ENCODE measurements at regions not wholly inside any gene's neighbourhood (a gene's known extent, or its start where the extent isn't known, plus 50 kb on each side); places are given as distances from the start of the nearest gene placed in this dataset.

DNA sequence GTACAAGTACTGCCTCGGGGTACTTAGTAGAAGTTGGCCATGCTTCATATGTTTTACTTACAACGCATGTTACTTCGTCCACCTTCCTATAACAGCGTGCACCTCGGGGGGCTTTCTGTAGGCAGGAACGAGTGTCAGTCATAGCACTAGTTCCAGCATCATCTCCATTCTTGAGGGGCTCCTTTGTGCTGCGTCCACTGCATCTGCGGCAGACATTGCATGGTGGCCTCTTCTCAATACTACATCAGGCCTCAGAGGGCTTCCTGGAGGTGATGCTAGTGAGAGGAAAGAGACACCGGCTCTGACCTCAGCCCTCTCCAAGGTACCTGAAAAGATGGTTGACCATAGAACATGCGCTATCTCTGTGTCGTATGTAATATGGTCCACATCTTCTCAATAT lies 121.2 kb upstream of the RTL1 start:
- no peak for DNase-seq
- Histone ChIP-seq H3K4me2 (ENCODE audit: unreplicated experiment) (no peak overlapping the region), H3K79me2 (ENCODE audit: insufficient read depth) (0 out of 2 replicates have a peak, but pooled peaks cover 8% of the 10 kb centered on the region), H3K27me3 (replicated peaks; ENCODE audit: insufficient read depth) (no peaks in the 10 kb centered on the region), H3K36me3 (ENCODE audit: low read depth) (peaks cover 3% of the 10 kb centered on the region; the same call in 1 of the 2 replicates), H3F3A (ENCODE audit: insufficient read depth) (no peaks in the 10 kb centered on the region), H3K4me3 (no peak overlapping the region), H3K9me2 (ENCODE audit: insufficient read depth) (no peaks in the 10 kb centered on the region), H4K20me1 (ENCODE audit: insufficient read depth) (no peaks in the 10 kb centered on the region; the same call in 1 of the 2 replicates), H3K4me1 (ENCODE audit: insufficient read depth) (no peaks in the 10 kb centered on the region), H3K9me3 (ENCODE audit: low read depth) (no peaks in the 10 kb centered on the region), H3K27ac (no peak overlapping the region), H2AFZ (no peak overlapping the region), H3K9ac (no peak overlapping the region)
- TF ChIP-seq EZH2phosphoT487 (IDR thresholded peaks at IDR 0.05; ENCODE audit: insufficient read depth, low read depth), result no peak
- no peak for TF ChIP-seq EZH2 (IDR thresholded peaks at IDR 0.05; ENCODE audit: insufficient read depth, poor library complexity, severe bottlenecking)
- WGBS, 2 experiments (ENCODE audit: low coverage in 1 of 2, low lambda C conversion rate in 2 of 2, missing lambda C conversion rate in 2 of 2), result 70 to 79% methylated on average over 11 of the region's 11 CpGs
- in situ Hi-C loops (cut with MboI), result no loop called here

DNA sequence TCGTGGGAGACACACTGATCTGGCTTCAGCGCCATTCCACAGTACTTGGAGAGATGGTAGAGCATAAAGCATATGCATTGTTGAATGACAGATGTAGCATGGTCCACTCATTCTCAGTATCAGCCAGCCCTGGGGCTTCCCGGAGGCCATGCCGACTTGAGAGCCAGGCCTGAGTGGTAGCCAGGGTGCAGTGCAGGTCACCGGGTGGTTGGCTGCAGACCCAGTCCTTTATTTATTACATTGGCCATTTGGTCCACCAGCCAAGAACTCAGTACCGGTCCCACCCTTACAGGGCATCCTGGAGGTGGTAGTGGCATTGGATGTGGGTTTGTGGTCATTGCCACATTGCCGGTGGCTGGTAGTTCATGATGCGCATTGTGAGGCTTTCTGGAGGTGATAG lies 121.6 kb upstream of the RTL1 start:
- Histone ChIP-seq H3K27me3 (replicated peaks; ENCODE audit: insufficient read depth) (no peaks in the 10 kb centered on the region), H3K36me3 (ENCODE audit: low read depth) (peaks cover 3% of the 10 kb centered on the region; the same call in 1 of the 2 replicates), H3K9me2 (ENCODE audit: insufficient read depth) (no peaks in the 10 kb centered on the region), H3F3A (ENCODE audit: insufficient read depth) (no peaks in the 10 kb centered on the region), H3K4me1 (ENCODE audit: insufficient read depth) (no peaks in the 10 kb centered on the region), H2AFZ (no peak overlapping the region), H3K27ac (no peak overlapping the region), H3K4me2 (ENCODE audit: unreplicated experiment) (no peak overlapping the region), H3K9ac (no peak overlapping the region), H3K4me3 (no peak overlapping the region), H4K20me1 (ENCODE audit: insufficient read depth) (no peaks in the 10 kb centered on the region; the same call in 1 of the 2 replicates), H3K9me3 (ENCODE audit: low read depth) (no peaks in the 10 kb centered on the region), H3K79me2 (ENCODE audit: insufficient read depth) (0 out of 2 replicates have a peak, but pooled peaks cover 10% of the 10 kb centered on the region)
- 54 to 61% methylated on average over 8 of the region's 8 CpGs for WGBS, 2 experiments (ENCODE audit: low coverage in 1 of 2, low lambda C conversion rate in 2 of 2, missing lambda C conversion rate in 2 of 2)
- in situ Hi-C loops (cut with MboI), result no loop called here
- no peak for DNase-seq
- TF ChIP-seq EZH2phosphoT487 (IDR thresholded peaks at IDR 0.05; ENCODE audit: insufficient read depth, low read depth) (no peak), EZH2 (IDR thresholded peaks at IDR 0.05; ENCODE audit: insufficient read depth, poor library complexity, severe bottlenecking) (no peak)

DNA sequence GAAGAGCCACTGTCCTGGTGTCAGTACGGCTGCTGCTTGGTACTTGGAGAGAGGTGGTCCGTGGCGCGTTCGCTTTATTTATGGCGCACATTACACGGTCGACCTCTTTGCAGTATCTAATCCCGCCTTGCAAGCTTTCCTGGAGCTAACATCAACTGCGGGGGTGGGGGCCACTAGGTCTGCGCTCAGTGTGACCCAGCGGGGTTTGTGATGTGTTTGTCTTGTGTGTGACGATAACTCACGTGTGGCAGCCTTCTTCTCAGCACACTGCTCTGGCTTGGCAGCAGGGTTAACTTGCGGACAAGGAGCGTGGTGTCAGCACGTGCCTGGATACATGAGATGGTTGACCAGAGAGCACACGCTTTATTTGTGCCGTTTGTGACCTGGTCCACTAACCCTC lies 122.2 kb upstream of the RTL1 start:
- 0 out of 2 replicates have a peak, but pooled peaks cover 10% of the 10 kb centered on the region for H3K79me2 ChIP-seq (ENCODE audit: insufficient read depth)
- WGBS, 2 experiments (ENCODE audit: low coverage in 1 of 2, low lambda C conversion rate in 2 of 2, missing lambda C conversion rate in 2 of 2), result 83 to 87% methylated on average over 19 of the region's 19 CpGs

DNA sequence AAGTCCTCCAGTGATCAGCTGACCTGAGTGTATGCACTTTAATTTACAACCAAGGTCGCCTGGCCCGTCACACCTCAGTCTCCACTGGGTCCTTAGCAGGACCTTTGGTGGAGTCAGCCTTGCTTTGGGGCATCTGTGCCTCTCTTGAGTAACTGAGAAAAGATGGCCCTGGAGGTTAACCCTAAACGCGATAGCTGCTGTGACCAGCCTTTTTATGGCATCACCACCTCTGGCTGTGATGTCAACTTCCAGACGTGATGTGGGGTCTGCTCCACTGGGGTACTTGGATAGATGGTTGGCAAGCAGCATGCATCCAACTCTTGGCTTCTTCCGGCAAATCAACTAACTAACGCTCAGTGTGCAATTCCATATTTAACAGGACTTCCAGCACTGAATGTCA lies 122.8 kb upstream of the RTL1 start:
- H3K4me1 ChIP-seq (ENCODE audit: insufficient read depth), result no peaks in the 10 kb centered on the region
- H3K36me3 ChIP-seq (ENCODE audit: low read depth), result peaks cover 3% of the 10 kb centered on the region; the same call in 1 of the 2 replicates
- no peaks in the 10 kb centered on the region for H3K27me3 ChIP-seq (replicated peaks; ENCODE audit: insufficient read depth)
- H3F3A ChIP-seq (ENCODE audit: insufficient read depth), result no peaks in the 10 kb centered on the region
- no peaks in the 10 kb centered on the region for H3K9me2 ChIP-seq (ENCODE audit: insufficient read depth)
- no peaks in the 10 kb centered on the region for H3K9me3 ChIP-seq (ENCODE audit: low read depth)
- H3K9ac ChIP-seq, result no peak overlapping the region
- DNase-seq, result no peak
- no peak overlapping the region for H2AFZ ChIP-seq
- H3K27ac ChIP-seq, result no peak overlapping the region
- WGBS, 2 experiments (ENCODE audit: low coverage in 1 of 2, low lambda C conversion rate in 2 of 2, missing lambda C conversion rate in 2 of 2), result 79 to 84% methylated on average over 7 of the region's 7 CpGs
- H4K20me1 ChIP-seq (ENCODE audit: insufficient read depth), result no peaks in the 10 kb centered on the region; the same call in 1 of the 2 replicates
- TF ChIP-seq EZH2phosphoT487 (IDR thresholded peaks at IDR 0.05; ENCODE audit: insufficient read depth, low read depth) (no peak), EZH2 (IDR thresholded peaks at IDR 0.05; ENCODE audit: insufficient read depth, poor library complexity, severe bottlenecking) (no peak)
- H3K79me2 ChIP-seq (ENCODE audit: insufficient read depth), result 0 out of 2 replicates have a peak, but pooled peaks cover 10% of the 10 kb centered on the region
- in situ Hi-C loops (cut with MboI), result no loop called here
- no peak overlapping the region for H3K4me2 ChIP-seq (ENCODE audit: unreplicated experiment)
- H3K4me3 ChIP-seq, result no peak overlapping the region

More for the DNA sequence above, 122.2 kb upstream of the RTL1 start:
- Histone ChIP-seq H2AFZ (no peak overlapping the region), H3K4me2 (ENCODE audit: unreplicated experiment) (no peak overlapping the region), H3F3A (ENCODE audit: insufficient read depth) (no peaks in the 10 kb centered on the region), H3K9me3 (ENCODE audit: low read depth) (no peaks in the 10 kb centered on the region), H3K36me3 (ENCODE audit: low read depth) (peaks cover 3% of the 10 kb centered on the region; the same call in 1 of the 2 replicates), H3K27me3 (replicated peaks; ENCODE audit: insufficient read depth) (no peaks in the 10 kb centered on the region), H3K4me1 (ENCODE audit: insufficient read depth) (no peaks in the 10 kb centered on the region), H3K4me3 (no peak overlapping the region), H4K20me1 (ENCODE audit: insufficient read depth) (no peaks in the 10 kb centered on the region; the same call in 1 of the 2 replicates), H3K9me2 (ENCODE audit: insufficient read depth) (no peaks in the 10 kb centered on the region), H3K27ac (no peak overlapping the region), H3K9ac (no peak overlapping the region)
- no peak for TF ChIP-seq EZH2phosphoT487 (IDR thresholded peaks at IDR 0.05; ENCODE audit: insufficient read depth, low read depth)
- TF ChIP-seq EZH2 (IDR thresholded peaks at IDR 0.05; ENCODE audit: insufficient read depth, poor library complexity, severe bottlenecking), result no peak
- DNase-seq, result no peak
- in situ Hi-C loops (cut with MboI), result no loop called here
